ENCODE measurements at regions not wholly inside any gene's neighbourhood (a gene's known extent, or its start where the extent isn't known, plus 50 kb on each side); places are given as distances from the start of the nearest gene placed in this dataset.

DNA sequence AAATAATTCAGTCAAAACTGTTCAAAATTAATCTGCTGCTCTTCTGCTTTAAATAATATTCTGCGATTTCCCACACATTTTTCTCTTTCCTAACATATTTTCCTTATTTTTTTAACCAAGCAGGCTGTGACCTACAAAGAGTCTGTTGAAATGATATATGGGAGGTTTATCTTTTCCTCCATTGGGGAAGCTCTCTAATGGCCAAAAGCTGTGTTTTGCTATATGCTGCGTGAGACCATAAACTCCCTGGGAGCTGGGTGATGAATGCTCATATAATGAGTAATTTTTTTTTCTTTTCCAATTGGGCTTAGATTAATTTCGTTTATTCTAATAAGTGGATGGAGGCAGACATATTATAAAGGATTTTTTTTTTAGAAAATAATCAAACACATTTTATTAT is 72.2 kb upstream of the MAP2 start:
- Histone ChIP-seq H3K4me1 (no peaks in the 10 kb centered on the region), H3K4me3 (no peak overlapping the region), H3K36me3 (no peaks in the 10 kb centered on the region), H3K9me3 (no peaks in the 10 kb centered on the region), H3K27me3 (no peaks in the 10 kb centered on the region), H3K27ac (no peak overlapping the region)
- intact Hi-C loops (cut with DNase I) = no loop called here
- TF ChIP-seq POLR2A (IDR thresholded peaks at IDR 0.05) = no peak
- TF ChIP-seq, protein P1, sequence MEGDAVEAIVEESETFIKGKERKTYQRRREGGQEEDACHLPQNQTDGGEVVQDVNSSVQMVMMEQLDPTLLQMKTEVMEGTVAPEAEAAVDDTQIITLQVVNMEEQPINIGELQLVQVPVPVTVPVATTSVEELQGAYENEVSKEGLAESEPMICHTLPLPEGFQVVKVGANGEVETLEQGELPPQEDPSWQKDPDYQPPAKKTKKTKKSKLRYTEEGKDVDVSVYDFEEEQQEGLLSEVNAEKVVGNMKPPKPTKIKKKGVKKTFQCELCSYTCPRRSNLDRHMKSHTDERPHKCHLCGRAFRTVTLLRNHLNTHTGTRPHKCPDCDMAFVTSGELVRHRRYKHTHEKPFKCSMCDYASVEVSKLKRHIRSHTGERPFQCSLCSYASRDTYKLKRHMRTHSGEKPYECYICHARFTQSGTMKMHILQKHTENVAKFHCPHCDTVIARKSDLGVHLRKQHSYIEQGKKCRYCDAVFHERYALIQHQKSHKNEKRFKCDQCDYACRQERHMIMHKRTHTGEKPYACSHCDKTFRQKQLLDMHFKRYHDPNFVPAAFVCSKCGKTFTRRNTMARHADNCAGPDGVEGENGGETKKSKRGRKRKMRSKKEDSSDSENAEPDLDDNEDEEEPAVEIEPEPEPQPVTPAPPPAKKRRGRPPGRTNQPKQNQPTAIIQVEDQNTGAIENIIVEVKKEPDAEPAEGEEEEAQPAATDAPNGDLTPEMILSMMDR (IDR thresholded peaks at IDR 0.05) = no peak
- 56 to 63% methylated on average over 3 of the region's 3 CpGs for WGBS, 2 donors
- no peak for DNase-seq

DNA sequence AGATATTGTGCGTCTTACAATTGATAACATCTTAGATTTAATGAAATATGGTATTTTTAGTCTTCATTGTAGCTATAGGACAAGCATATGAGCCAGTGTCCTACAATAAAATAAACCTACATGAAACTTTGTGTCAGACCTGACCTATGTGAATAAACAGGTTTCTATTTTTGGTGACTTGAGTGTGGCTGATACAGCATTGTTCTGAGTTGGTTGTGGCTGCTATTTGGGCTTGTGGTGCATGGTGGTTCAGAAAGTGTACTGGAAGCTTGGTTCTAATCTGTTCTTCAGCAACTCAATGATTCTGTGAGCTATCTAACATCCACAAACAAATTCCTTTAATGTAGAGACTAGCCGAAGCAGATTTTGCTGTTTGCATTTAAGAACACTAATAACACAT is 64.9 kb upstream of the MAP2 start:
- H3K4me1 ChIP-seq = no peaks in the 10 kb centered on the region
- DNase-seq = no peak
- intact Hi-C loops (cut with DNase I) = no loop called here
- H3K36me3 ChIP-seq = no peaks in the 10 kb centered on the region
- TF ChIP-seq, protein P1 (IDR thresholded peaks at IDR 0.05) = no peak
- TF ChIP-seq POLR2A (IDR thresholded peaks at IDR 0.05) = no peak
- H3K27ac ChIP-seq = no peak overlapping the region
- 77 to 90% methylated on average over 2 of the region's 2 CpGs for WGBS, 2 donors
- H3K9me3 ChIP-seq = no peaks in the 10 kb centered on the region
- no peak overlapping the region for H3K4me3 ChIP-seq
- H3K27me3 ChIP-seq = no peaks in the 10 kb centered on the region

DNA sequence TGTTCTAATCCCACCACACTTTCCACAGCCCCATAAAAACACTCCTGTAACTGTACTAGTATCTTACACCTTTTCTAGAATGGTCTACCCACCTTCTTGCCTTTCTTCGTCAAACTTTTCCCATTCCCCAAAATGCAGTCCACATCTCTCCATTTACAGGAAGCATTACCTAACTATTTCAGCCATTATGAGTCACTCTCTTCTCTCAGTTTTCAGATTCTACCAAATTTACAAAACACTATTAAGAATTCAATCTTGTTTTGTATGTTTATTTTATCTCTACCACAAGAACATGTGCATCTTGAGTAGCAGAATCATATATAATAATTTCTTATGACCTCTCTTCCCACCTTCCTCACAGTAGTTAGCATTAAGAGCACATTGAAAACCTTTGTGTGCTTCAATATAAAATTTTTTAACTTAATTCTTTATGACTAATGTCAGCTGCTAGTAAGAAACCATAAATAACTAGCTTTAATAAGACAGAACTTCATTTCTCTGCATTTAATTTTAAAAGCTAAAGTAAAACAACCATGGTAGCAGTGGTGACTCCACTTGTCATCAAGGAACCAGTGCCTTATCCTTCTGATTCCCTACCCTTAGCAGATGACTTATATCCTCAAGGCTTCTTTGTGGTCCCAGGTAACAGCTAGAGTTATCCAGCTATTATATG is 56.6 kb upstream of the MAP2 start:
- Histone ChIP-seq H3K27ac (no peak overlapping the region), H3K9me3 (no peaks in the 10 kb centered on the region), H3K27me3 (no peaks in the 10 kb centered on the region), H3K4me3 (no peak overlapping the region), H3K4me1 (peaks cover 0 to 3% (median 0%) of the 10 kb centered on the region in 3 donors), H3K36me3 (no peaks in the 10 kb centered on the region)
- TF ChIP-seq, protein P1 (IDR thresholded peaks at IDR 0.05) = no peak
- intact Hi-C loops (cut with DNase I) = no loop called here
- no peak for DNase-seq
- 81 to 82% methylated on average over 1 of the region's 1 CpG for WGBS, 2 donors

DNA sequence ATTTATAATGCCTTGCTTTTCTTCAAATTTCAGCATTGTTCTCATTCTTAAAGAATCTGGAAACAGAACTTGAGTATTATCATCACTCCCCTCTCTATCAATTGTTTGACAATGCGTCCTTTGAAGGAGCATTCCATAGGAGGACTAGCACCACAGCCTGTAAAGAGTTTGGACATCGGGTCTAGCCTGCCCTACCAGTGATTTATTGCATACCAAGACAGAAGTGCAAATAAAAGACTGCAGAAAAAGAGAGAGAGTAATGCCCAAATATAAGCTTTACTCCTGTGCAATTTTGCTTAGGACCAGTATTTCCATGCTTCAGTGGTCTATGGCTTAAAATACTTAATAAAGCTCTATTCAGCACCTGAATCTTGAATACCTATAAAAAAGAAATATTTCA is 55.4 kb upstream of the MAP2 start:
- no peak for DNase-seq
- intact Hi-C loops (cut with DNase I) = no loop called here
- Histone ChIP-seq H3K27me3 (no peaks in the 10 kb centered on the region), H3K4me1 (peaks cover 0 to 3% (median 0%) of the 10 kb centered on the region in 3 donors), H3K27ac (no peak overlapping the region), H3K36me3 (no peaks in the 10 kb centered on the region), H3K9me3 (no peaks in the 10 kb centered on the region), H3K4me3 (no peak overlapping the region)
- TF ChIP-seq, protein P1 (IDR thresholded peaks at IDR 0.05) = no peak
- TF ChIP-seq POLR2A (IDR thresholded peaks at IDR 0.05) = no peak
- WGBS, 2 donors = 34 to 50% methylated on average over 2 of the region's 2 CpGs

DNA sequence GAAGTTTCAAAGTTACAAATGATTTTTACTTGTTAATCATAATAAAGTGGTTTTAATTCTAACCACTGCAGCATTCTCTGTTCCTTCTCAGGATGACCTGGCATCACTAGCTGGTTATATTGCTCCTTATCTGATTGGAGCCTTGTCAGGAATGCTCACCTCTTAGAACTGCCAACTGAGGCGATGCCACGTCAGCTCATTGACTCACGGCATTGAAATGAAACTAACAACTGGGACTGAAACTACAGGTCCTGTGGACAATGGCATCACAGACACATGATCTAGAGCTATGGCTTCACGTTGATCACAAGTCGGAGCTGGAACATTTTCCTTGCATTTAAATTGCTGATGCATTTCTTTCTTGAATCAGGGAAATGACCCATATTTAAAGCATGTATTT is 54.9 kb upstream of the MAP2 start:
- no peak overlapping the region for H3K4me3 ChIP-seq
- no peaks in the 10 kb centered on the region for H3K36me3 ChIP-seq
- TF ChIP-seq, protein P1 (IDR thresholded peaks at IDR 0.05) = no peak
- no peak for TF ChIP-seq POLR2A (IDR thresholded peaks at IDR 0.05)
- H3K27ac ChIP-seq = peak overlapping the region in 2 of 4 donors; percentile 50 to 61
- H3K9me3 ChIP-seq = no peaks in the 10 kb centered on the region
- no peak for DNase-seq
- H3K27me3 ChIP-seq = no peaks in the 10 kb centered on the region
- WGBS, 2 donors = 27% methylated on average over 5 of the region's 5 CpGs
- peaks cover 0 to 3% (median 0%) of the 10 kb centered on the region in 3 donors for H3K4me1 ChIP-seq
- intact Hi-C loops (cut with DNase I) = no loop called here

Measured in esophagus squamous epithelium (tissue), 5 donors.